ENCODE measurements at regions not wholly inside any gene's neighbourhood (a gene's known extent, or its start where the extent isn't known, plus 50 kb on each side); places are given as distances from the start of the nearest gene placed in this dataset.

DNA sequence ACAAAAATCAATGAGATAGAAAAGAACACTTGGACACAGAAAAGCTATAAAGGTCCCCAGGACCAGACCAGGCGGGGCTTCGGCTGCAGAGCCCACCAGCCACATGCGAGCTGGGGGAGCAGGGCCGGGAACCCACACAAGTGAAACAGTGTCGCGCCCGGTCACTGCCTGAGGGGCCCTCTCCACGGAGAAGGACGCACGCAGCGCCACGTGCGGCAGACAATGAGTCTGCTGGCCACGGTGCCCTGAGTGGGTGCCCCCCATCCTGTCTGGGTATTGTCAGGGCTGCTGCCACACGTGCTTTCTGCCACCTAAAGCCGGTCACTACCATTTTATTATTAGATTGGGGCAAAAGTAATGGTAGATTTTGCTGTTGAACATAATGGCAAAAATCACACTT, 207.9 kb upstream of the HDAC4 start:
- no peak for DNase-seq (ENCODE audit: low spot score)
- intact Hi-C loops (cut with DNase I), result no loop called here

GRCh38 chr2:239608260-239608659, 207.4 kb upstream of the HDAC4 start:
- DNase-seq (ENCODE audit: low spot score), result no peak
- intact Hi-C loops (cut with DNase I), result no loop called here

- intact Hi-C loops (cut with DNase I), result no loop called here
- no peak for DNase-seq (ENCODE audit: low spot score)
These were observed 206.8 kb upstream of the HDAC4 start for GRCh38 chr2:239607517-239608191.

DNA sequence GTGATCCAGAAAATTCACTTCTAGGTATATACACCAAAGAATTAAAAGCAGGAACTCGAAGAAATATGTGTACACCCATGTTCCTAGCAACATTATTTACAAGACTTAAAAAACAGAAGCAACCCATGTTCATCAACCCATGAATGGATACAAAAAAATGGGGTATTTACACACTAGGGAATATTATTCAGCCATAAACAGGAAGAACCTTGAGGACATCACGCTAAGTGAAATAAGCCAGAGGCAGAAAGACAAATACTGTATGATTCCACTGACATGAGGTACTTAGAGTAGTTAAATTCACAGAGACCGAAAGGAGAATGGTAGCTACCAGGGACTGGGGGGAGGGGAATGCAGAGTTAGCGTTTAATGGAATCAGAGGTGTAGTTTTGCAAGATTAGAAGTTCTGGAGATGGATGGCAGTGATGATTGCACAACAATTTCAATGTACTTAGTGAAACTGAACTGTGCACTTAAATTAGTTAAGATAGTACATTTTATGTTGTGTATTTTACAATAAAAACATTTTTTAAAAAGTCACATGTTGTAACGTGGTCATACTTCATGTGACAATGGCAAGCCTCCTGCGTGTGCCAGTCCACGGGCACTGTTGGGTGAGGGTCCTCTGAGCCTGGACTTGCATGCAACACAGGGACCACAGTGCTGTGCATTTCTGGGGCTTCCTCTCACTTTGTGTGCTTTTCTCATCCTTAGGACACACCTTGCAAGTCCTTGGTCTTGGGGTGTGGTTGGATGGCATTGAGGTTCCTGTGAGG, 206.1 kb upstream of the HDAC4 start:
- no peak for DNase-seq (ENCODE audit: low spot score)

GRCh38 chr2:239605976-239606375, 205.2 kb upstream of the HDAC4 start:
- DNase-seq (ENCODE audit: low spot score), result no peak
- intact Hi-C loops (cut with DNase I), result no loop called here

More for the DNA sequence above, 206.1 kb upstream of the HDAC4 start:
- intact Hi-C loops (cut with DNase I), result no loop called here

DNA sequence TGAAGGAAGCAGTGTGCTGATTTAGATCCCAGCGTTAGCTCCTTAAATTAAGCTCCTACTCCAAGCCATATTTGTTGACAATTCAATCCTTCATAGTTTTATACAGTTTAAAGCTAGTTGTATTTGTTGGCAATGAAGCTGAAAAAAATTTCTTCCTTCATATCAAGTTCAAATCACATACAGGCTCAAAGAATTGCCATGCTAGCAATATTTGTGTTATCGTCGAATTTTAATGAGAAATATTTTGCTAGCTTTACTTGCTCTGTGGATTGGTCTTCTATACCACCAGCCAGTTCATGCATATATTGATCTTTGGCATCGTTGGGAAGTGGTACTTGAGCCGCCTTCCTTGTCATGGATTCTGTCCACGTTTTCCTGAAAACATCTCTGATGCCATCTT, 204.6 kb upstream of the HDAC4 start:
- DNase-seq (ENCODE audit: low spot score), result no peak
- intact Hi-C loops (cut with DNase I), result no loop called here

GRCh38 chr2:239604861-239605260, 204.0 kb upstream of the HDAC4 start:
- intact Hi-C loops (cut with DNase I), result no loop called here
- no peak for DNase-seq (ENCODE audit: low spot score)

DNA sequence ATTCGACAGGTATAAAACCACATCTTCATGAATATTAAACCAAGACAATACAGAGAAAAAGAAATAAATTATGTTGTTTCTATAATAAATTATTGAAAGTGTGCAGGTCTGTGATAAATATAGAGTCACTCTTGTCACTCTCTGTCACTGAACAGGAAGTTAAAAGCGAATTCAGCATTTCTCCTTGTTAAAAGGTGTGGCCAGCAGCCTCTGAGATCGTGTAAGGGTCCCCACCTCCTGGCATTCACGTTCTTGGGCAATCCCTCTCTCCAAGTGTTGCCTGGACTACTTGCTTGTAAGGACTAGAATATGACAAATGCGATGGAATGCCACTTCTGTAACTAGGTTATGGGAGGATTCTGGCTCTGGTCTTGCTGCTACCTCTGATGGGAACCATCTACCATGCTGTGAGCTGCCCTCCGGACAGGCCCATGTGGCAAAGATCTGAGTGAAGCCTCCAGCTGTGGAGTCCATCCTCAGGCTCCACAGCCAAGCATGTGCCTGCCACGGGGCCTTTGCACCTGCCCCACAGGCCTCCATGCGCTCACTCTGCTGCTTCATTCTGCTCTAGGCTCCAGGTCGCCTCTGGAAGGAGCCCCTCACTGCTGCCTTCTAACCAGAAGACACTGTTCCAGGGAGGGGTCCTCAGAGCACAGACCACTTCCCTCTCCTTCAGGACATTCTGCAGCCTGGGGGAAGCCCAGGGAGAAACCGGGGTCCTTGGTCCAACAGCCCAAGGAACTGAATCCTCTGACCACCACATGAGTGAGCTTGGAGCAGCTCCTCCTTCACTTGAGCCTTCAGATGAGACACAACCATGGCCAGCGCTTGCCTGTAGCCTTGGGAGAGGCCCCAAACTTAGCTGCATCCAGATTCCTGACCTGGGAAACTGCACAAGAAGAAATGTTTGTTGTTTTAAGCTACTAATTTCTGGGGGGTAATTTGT, 202.9 kb upstream of the HDAC4 start:
- intact Hi-C loops (cut with DNase I), result no loop called here
- no peak for DNase-seq (ENCODE audit: low spot score)

DNA sequence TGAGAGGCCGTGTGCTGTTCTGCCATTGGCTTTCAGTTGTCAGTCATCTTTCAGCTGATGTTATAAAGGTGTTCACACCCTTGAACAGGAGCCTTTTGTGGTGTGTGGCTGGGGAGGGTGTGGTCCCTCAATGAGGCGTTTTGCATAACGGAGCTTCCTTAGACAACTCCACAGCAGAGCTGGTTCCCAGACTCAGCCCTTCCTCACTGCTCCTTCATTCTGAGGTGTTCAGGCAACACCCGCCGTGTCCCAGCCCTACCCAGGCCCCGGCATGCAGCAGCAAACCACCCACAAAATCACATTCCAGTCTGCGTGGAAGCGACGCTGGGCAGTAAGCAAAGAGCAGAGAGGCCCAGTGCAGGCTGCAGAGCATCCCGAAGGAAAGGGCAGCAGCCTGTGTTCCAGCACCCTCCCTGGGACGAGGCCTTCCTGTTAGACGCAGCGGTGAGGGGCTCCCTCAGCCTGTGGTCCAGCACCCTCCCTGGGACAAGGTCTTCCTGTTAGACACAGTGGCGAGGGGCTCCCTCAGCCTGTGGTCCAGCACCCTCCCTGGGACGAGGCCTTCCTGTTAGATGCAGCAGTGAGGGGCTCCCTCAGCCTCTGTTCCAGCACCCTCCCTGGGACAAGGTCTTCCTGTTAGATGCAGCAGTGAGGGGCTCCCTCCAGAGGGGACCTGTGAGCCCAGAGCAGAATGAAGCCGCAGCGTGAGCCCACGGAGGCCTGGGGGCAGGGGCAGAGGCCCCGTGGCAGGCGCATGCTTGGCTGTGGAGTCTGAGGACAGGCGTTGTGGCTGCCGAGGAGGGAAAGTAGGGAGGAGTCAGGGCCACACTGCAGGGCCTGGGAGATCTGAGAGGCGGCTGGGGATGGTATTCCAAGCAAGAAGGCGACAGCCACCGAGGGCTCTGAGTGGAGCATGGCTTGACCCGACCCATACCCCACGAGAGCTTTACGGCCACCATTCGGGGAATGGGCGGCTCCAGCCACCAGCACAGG, 201.8 kb upstream of the HDAC4 start:
- peak; percentile 66 for DNase-seq (ENCODE audit: low spot score)
- intact Hi-C loops (cut with DNase I), result no loop called here

- intact Hi-C loops (cut with DNase I), result no loop called here
These were observed 201.1 kb upstream of the HDAC4 start for GRCh38 chr2:239601880-239602279.

DNA sequence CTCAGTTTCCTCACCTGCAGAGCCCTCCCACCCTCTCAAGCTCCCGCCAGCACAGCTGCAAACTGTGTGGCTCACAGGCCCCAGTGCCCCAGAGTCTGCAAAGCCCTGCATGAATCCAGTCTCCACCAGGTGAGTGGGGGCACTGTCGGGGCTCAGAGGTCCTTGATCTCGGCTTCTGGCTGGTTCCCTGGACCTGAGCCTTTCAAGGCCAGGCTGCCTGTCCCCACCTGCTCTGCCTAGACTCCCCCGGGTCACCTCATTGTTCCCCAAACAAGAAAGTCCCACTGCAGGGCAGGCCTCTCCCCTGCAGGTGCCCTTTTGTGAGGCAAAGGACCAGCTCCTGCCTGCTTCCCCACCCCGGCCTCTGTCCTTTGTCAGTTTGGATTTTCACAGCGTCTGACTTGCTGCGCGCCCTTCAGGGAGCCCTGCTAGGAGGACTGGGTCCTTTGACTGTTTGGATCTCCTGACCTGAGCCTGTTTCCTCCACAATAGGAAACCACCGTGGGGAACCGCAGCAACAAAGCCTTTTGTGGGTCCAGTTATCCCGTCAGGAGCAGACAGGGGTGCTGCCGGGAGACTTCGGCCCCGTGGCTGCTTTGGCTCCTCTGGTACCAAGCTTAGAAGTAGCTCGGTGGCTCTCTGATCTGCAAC, 200.5 kb upstream of the HDAC4 start:
- peak; percentile 63 for DNase-seq (ENCODE audit: low spot score)
- intact Hi-C loops (cut with DNase I), result no loop called here

More at GRCh38 chr2:239601880-239602279, 201.1 kb upstream of the HDAC4 start:
- DNase-seq (ENCODE audit: low spot score), result no peak

DNA sequence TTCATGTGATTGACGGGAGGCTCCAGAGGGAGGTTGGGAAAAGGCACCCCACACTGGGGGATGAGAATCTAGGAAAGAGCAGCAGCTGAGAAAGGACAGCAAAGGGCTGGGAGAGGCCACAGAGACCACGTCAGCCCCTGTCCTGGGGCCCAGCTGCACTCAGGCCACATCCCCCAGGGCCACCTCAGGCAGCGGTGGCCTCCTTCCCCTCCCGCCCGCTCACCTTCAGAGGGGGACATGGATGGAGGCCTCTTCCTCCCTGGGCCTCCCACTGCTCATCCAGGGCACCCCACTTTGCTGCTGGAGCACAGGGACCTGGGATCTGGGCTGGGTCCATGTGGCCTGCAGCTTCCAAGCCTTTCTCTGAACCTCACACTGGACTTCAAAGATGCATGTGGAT, 199.8 kb upstream of the HDAC4 start:
- intact Hi-C loops (cut with DNase I), result no loop called here
- DNase-seq (ENCODE audit: low spot score), result no peak

DNA sequence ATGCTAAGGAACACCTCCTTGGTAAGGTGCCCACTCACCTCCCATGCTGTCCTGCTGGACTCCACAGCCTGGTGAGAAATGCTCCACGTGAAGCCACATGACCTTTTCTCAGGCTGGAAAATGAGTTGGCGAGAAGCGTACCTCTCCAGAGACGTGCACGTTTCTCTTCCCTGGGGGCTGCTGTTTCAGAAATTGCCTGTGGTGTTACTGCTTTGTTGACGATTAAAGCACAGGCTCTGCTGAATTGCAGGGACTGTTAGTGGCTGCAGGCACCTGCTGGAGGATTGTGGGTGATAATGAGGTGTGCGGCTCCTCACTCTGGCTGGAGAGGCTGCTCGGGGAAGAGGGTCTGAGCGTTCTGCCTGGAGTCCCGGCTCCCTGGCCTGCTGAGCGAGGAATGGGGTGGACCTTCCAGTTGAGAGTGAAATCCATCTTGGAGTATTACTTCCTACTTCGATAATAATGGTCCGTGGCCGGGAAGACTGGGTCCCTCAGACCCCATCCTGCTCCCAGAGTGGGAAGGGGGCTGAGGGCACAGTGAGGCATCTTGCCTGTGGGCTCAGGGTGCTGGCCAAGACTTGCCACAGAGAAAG, 199.3 kb upstream of the HDAC4 start:
- intact Hi-C loops (cut with DNase I), result no loop called here
- DNase-seq (ENCODE audit: low spot score), result no peak

GRCh38 chr2:239599299-239599698, 198.5 kb upstream of the HDAC4 start:
- DNase-seq (ENCODE audit: low spot score), result peak; percentile 57

DNA sequence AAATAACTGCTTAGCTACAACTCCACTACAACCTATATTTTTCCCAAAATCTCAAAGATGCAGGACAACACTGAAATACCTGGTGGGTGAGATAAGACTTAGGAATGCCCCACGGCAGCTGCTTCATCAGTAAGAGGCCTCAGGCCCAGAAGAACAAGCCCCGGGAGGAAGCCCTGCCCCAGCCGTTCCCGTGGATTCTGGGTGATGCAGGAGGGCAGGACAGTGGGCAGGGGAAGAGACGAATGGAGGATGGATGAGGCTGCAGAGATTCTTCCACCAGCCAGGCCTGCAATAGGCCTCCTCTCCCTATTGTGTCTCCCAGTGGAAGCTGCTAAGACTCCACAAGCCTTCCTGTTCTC, 197.9 kb upstream of the HDAC4 start:
- no peak for DNase-seq (ENCODE audit: low spot score)
- intact Hi-C loops (cut with DNase I), result no loop called here

More at GRCh38 chr2:239599299-239599698, 198.5 kb upstream of the HDAC4 start:
- intact Hi-C loops (cut with DNase I), result no loop called here

DNA sequence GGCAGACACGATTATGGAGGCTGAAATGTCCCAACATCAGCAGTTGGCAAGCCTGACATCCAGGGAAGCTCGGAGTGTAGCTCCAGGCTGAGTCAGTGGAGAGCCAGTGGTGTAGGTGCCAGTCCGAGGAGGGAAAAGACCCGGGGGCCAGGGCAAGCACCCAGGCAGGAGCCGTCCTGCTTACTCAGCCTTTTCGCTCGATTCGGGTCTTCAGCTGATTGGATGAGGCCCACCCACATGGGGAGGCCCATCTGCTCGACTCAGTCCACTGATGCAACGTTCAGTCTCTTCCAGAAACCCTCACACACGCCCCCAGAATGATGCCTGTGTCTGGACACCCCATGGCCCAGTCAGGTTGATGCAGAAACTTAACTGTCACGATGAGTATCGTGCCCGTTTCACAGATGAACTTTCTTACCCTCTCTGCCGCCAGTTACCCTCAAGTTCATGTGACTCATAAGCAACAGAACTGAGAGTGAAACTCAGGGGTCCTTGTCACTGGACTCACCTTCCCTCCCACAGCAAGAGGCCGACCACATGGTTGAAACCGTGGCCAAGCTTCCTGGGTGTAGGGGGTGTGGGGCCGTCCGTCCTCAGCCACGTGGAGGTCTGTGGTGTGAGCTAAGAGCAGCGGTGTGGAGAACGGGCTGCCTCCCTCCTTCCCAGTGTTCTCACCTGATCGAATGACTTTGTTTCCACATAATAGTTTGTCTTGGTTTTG, 197.4 kb upstream of the HDAC4 start:
- intact Hi-C loops (cut with DNase I), result no loop called here
- DNase-seq (ENCODE audit: low spot score), result no peak

GRCh38 chr2:239597216-239597615, 196.4 kb upstream of the HDAC4 start:
- peak; percentile 66 for DNase-seq (ENCODE audit: low spot score)
- intact Hi-C loops (cut with DNase I), result no loop called here

DNA sequence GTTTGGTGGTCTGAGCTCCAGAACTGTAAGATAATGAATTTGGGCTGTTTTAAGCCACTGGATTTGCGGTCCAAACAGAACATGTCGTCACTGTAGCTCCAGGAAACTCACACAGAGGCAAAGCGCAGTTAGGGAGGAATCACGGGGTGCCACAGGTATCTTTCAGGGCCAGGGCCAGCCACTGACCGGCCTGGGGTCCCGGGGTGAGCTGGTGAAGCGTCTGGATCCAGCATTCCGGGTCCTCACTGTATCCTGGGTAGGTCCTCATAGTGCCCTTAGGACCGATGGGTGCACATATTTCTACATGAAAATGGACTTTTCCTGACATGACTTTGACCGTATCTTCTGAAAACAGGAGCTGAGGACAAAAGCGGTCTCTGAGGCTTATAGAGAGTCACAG, 196.0 kb upstream of the HDAC4 start:
- intact Hi-C loops (cut with DNase I), result no loop called here
- no peak for DNase-seq (ENCODE audit: low spot score)
